Mesenchymal stem cell (in vitro differentiated cells and primary cell): ENCODE measurements at regions not wholly inside any gene's neighbourhood (a gene's known extent, or its start where the extent isn't known, plus 50 kb on each side); places are given as distances from the start of the nearest gene placed in this dataset.

Experiments used
- DNase-seq: peaks from one replicate; pipeline ENCODE4 v3.0.0-alpha.2; 2013
- H2AFZ ChIP-seq: one replicate; pipeline ENCODE4 v1.6.1; 2013; ENCODE audit warnings: low read depth, mild to moderate bottlenecking, control low read depth, inconsistent platforms, low read length, moderate library complexity
- H2AK5ac ChIP-seq: 2 replicates; pipeline ENCODE4 v1.6.1; 2013; ENCODE audit warnings: low read length, moderate library complexity, mild to moderate bottlenecking, inconsistent platforms; ENCODE audit not compliant: severe bottlenecking
- H2BK120ac ChIP-seq: one replicate; pipeline ENCODE4 v1.6.1; 2013; ENCODE audit warnings: low read depth, mild to moderate bottlenecking, inconsistent platforms, low read length, moderate library complexity
- H2BK12ac ChIP-seq, 2 experiments: one replicate each; pipeline ENCODE4 v1.6.1; 2013; ENCODE audit warnings: inconsistent platforms in 2 of 2, low read length in 2 of 2, mild to moderate bottlenecking in 2 of 2, moderate library complexity in 2 of 2, control low read depth in 1 of 2
- H2BK15ac ChIP-seq: one replicate; pipeline ENCODE4 v1.6.1; 2013; ENCODE audit warnings: mild to moderate bottlenecking, low read depth, inconsistent platforms; ENCODE audit not compliant: poor library complexity, severe bottlenecking
- H2BK5ac ChIP-seq: 2 replicates; pipeline ENCODE4 v1.6.1; 2013; ENCODE audit warnings: low read depth, mild to moderate bottlenecking, low read length, control low read depth, inconsistent platforms; ENCODE audit not compliant: poor library complexity, severe bottlenecking
- H3K14ac ChIP-seq, 2 experiments: one replicate each; pipeline ENCODE4 v1.6.1; 2013; ENCODE audit warnings: inconsistent platforms in 2 of 2, low read length in 2 of 2, control low read depth in 1 of 2, mild to moderate bottlenecking in 1 of 2, moderate library complexity in 1 of 2
- H3K18ac ChIP-seq, 2 experiments: one replicate each; pipeline ENCODE4 v1.6.1; 2013; ENCODE audit warnings: inconsistent platforms in 2 of 2, low read length in 2 of 2, control low read depth in 1 of 2, low read depth in 1 of 2, mild to moderate bottlenecking in 1 of 2
- H3K23ac ChIP-seq, 2 experiments: one replicate each; pipeline ENCODE4 v1.6.1; 2013; ENCODE audit warnings: inconsistent platforms in 2 of 2, low read length in 2 of 2, mild to moderate bottlenecking in 2 of 2, moderate library complexity in 2 of 2, control low read depth in 1 of 2
- H3K27ac ChIP-seq: 2 replicates; pipeline ENCODE4 v1.5.1; 2013; ENCODE audit warnings: mild to moderate bottlenecking, moderate library complexity, low read length, control low read depth, inconsistent platforms; ENCODE audit not compliant: poor library complexity, severe bottlenecking
- H3K27me3 ChIP-seq, 2 experiments: 2 replicates each; pipeline versions ENCODE4 v1.6.1 to v1.7.0; 2013; ENCODE audit warnings: low read length in 2 of 2, mild to moderate bottlenecking in 2 of 2, moderate library complexity in 2 of 2, control low read depth in 1 of 2, inconsistent platforms in 1 of 2; ENCODE audit not compliant: control insufficient read depth in 1 of 2, insufficient read depth in 1 of 2
- H3K36me3 ChIP-seq, 2 experiments: 2 replicates each; pipeline versions ENCODE4 v1.6.1 to v1.7.0; 2013; ENCODE audit warnings: low read length in 2 of 2, control low read depth in 1 of 2, inconsistent platforms in 1 of 2, low read depth in 1 of 2, mild to moderate bottlenecking in 1 of 2; ENCODE audit not compliant: insufficient read depth in 2 of 2, control insufficient read depth in 1 of 2
- H3K4ac ChIP-seq, 2 experiments: one replicate each; pipeline ENCODE4 v1.6.1; 2013; ENCODE audit warnings: inconsistent platforms in 2 of 2, low read length in 2 of 2, mild to moderate bottlenecking in 2 of 2, moderate library complexity in 2 of 2, control low read depth in 1 of 2, low read depth in 1 of 2
- H3K4me1 ChIP-seq: 2 replicates; pipeline ENCODE4 v1.6.1; 2013; ENCODE audit warnings: low read depth, low read length, control low read depth; ENCODE audit not compliant: control insufficient read depth, insufficient read depth
- H3K4me2 ChIP-seq: 2 replicates; pipeline ENCODE4 v1.6.1; 2013; ENCODE audit warnings: low read length, mild to moderate bottlenecking, inconsistent platforms; ENCODE audit not compliant: poor library complexity, severe bottlenecking
- H3K4me3 ChIP-seq, 2 experiments: 2 replicates each; pipeline versions ENCODE4 v1.5.1 to v1.7.0; 2013; ENCODE audit warnings: low read length in 2 of 2, mild to moderate bottlenecking in 2 of 2, control low read depth in 1 of 2, low read depth in 1 of 2; ENCODE audit not compliant: insufficient read depth in 1 of 2
- H3K79me1 ChIP-seq: replicated peaks from 2 replicates; pipeline ENCODE4 v1.6.1; 2013; ENCODE audit warnings: mild to moderate bottlenecking, control low read depth, low read length, inconsistent platforms; ENCODE audit not compliant: poor library complexity, severe bottlenecking
- H3K9ac ChIP-seq: 2 replicates; pipeline ENCODE4 v1.7.0; 2013; ENCODE audit warnings: mild to moderate bottlenecking, low read length, moderate library complexity
- H3K9me3 ChIP-seq: 2 replicates; pipeline ENCODE4 v1.7.0; 2013; ENCODE audit warnings: mild to moderate bottlenecking, low read length; ENCODE audit not compliant: control insufficient read depth
- H4K8ac ChIP-seq: one replicate; pipeline ENCODE4 v1.6.1; 2013; ENCODE audit warnings: inconsistent platforms, mild to moderate bottlenecking, low read length, moderate library complexity
- H4K91ac ChIP-seq: one replicate; pipeline ENCODE4 v1.6.1; 2013; ENCODE audit warnings: mild to moderate bottlenecking, low read length, inconsistent platforms
- WGBS: methylation state at CpG from one replicate; pipeline ENCODE4 v1.1.7; 2013; ENCODE audit warnings: mixed read lengths; 5-methylcytosine and 5-hydroxymethylcytosine counted together

DNA sequence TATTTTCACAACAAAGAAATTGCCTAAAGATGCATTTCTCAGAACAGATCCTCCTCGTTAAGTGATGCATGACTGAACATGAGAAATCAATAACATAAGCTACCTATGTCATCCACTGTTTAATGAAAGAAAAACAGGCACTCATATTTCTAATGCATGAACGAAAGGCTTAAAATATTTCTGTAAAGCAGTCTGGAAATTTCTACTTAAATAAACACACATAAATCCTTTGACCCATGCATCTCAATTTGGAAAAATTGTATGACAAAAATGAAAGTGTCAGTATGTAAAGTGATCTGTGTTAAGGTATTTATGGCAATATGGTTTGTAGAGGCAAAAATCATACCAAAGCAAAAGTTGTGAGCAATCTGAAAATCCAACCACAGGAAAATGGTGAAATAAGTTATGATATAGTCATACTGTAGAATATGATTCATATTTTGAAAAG lies 399.2 kb upstream of the GRAMD2B start:
- Histone ChIP-seq H3K4me2 (no peak overlapping the region), H3K14ac (no peak overlapping the region), H3K23ac (no peak overlapping the region), H2AK5ac (no peak overlapping the region), H2BK12ac (no peak overlapping the region), H3K27me3 (no peaks in the 10 kb centered on the region), H3K18ac (no peak overlapping the region), H3K9ac (no peak overlapping the region), H3K79me1 (no peaks in the 10 kb centered on the region), H3K36me3 (no peaks in the 10 kb centered on the region), H3K4ac (no peak overlapping the region), H4K8ac (no peak overlapping the region), H2AFZ (no peak overlapping the region), H2BK15ac (no peak overlapping the region), H3K4me3 (no peak overlapping the region), H3K27ac (no peak overlapping the region), H4K91ac (no peak overlapping the region), H3K9me3 (peaks cover 11% of the 10 kb centered on the region), H2BK5ac (no peak overlapping the region), H3K4me1 (no peaks in the 10 kb centered on the region), H2BK120ac (no peak overlapping the region)
- no peak for DNase-seq
- 90% methylated on average over 1 of the region's 2 CpGs for WGBS

- Histone ChIP-seq H3K9ac (no peak overlapping the region), H2BK5ac (no peak overlapping the region), H3K18ac (no peak overlapping the region), H3K4me2 (no peak overlapping the region), H3K27me3 (no peaks in the 10 kb centered on the region), H4K91ac (no peak overlapping the region), H3K23ac (no peak overlapping the region), H3K9me3 (peaks cover 27% of the 10 kb centered on the region), H2BK120ac (no peak overlapping the region), H2AK5ac (no peak overlapping the region), H3K4ac (no peak overlapping the region), H3K79me1 (no peaks in the 10 kb centered on the region), H3K27ac (no peak overlapping the region), H3K4me3 (no peak overlapping the region), H4K8ac (no peak overlapping the region), H3K4me1 (peaks cover 2% of the 10 kb centered on the region), H2BK15ac (no peak overlapping the region), H2AFZ (no peak overlapping the region), H2BK12ac (no peak overlapping the region), H3K14ac (no peak overlapping the region), H3K36me3 (no peaks in the 10 kb centered on the region)
- 100% methylated on average over 3 of the region's 3 CpGs for WGBS
- no peak for DNase-seq
These were observed 396.1 kb upstream of the GRAMD2B start for GRCh38 chr5:126027149-126027548.

DNA sequence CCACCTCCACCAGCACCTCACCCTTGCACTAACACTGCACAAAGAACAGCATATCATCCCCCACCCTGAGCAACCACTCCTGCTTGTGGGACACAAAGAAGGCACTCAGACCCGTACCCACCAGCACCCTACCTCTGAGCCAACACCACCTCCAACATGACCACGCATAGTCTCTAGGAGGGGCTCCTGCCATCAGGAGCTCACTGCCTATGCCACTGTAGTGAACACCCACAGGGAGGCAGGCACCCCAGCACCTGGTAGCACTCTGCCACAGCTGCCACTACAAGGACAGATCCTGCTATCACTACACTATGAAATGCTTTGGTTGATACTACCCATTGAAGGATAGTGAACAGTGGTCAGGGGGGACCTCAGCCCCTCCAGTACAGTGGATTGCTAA lies 395.6 kb upstream of the GRAMD2B start:
- H3K4ac ChIP-seq = no peak overlapping the region
- no peak overlapping the region for H2BK15ac ChIP-seq
- no peak overlapping the region for H2BK5ac ChIP-seq
- H3K23ac ChIP-seq = no peak overlapping the region
- H3K18ac ChIP-seq = no peak overlapping the region
- peak overlapping the region in 1 of 2 experiments; percentile 56 for H2BK12ac ChIP-seq
- H3K9me3 ChIP-seq = peaks cover 27% of the 10 kb centered on the region
- H2AFZ ChIP-seq = no peak overlapping the region
- 92% methylated on average over 2 of the region's 2 CpGs for WGBS
- peak overlapping the region; percentile 50 for H4K91ac ChIP-seq
- DNase-seq = no peak
- no peak overlapping the region for H3K4me2 ChIP-seq
- no peak overlapping the region for H3K4me3 ChIP-seq
- H3K27ac ChIP-seq = no peak overlapping the region
- H2AK5ac ChIP-seq = no peak overlapping the region
- peaks cover 2% of the 10 kb centered on the region for H3K4me1 ChIP-seq
- no peak overlapping the region for H3K14ac ChIP-seq
- no peak overlapping the region for H2BK120ac ChIP-seq
- H3K79me1 ChIP-seq = no peaks in the 10 kb centered on the region
- H3K27me3 ChIP-seq = no peaks in the 10 kb centered on the region
- H3K9ac ChIP-seq = no peak overlapping the region
- no peaks in the 10 kb centered on the region for H3K36me3 ChIP-seq
- H4K8ac ChIP-seq = no peak overlapping the region

DNA sequence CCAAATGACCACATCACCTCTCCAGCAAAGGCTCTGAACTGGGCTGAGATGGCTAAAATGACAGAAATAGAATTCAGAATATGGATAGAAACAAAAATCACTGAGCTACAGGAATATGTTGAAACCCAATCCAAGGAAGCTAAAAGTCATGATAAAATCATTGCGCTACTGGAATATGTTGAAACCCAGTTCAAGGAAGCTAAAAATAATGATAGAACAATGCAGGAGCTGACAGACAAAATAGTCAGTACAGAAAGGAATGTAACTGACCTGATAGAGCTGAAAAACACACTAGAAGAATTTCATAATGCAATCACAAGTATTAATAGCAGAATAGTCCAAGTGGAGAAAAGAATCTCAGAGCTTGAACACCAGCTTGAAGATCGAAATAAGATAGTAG lies 394.9 kb upstream of the GRAMD2B start:
- DNase-seq = no peak
- Histone ChIP-seq H2BK120ac (no peak overlapping the region), H3K9ac (no peak overlapping the region), H3K4me1 (peaks cover 2% of the 10 kb centered on the region), H2BK5ac (no peak overlapping the region), H3K27ac (no peak overlapping the region), H3K23ac (no peak overlapping the region), H2AFZ (no peak overlapping the region), H4K91ac (no peak overlapping the region), H3K14ac (no peak overlapping the region), H3K18ac (no peak overlapping the region), H2AK5ac (no peak overlapping the region), H4K8ac (no peak overlapping the region), H3K4me2 (no peak overlapping the region), H2BK15ac (no peak overlapping the region), H3K36me3 (no peaks in the 10 kb centered on the region), H3K9me3 (peaks cover 27% of the 10 kb centered on the region), H3K79me1 (no peaks in the 10 kb centered on the region), H2BK12ac (no peak overlapping the region), H3K27me3 (no peaks in the 10 kb centered on the region), H3K4ac (no peak overlapping the region), H3K4me3 (no peak overlapping the region)
- 94% methylated on average over 2 of the region's 2 CpGs for WGBS
